HepG2 (cell line): ENCODE measurements at regions not wholly inside any gene's neighbourhood (a gene's known extent, or its start where the extent isn't known, plus 50 kb on each side); places are given as distances from the start of the nearest gene placed in this dataset.
A peak's percentile ranks its signal among the peaks of the same experiment; 100 is the strongest.

Experiments
- AGO2 ChIP-seq: fragments of 200-400 bp; formaldehyde crosslinking; optimal IDR thresholded peaks from 2 replicates; pipeline ENCODE3; 2017; ENCODE audit warnings: mild to moderate bottlenecking, low read depth, low read length, moderate library complexity
- CBFB ChIP-seq: sonication (generic); formaldehyde crosslinking; IDR thresholded peaks from 2 replicates; pipeline ENCODE4 v1.4.0; 2020; ENCODE audit warnings: missing genetic modification reagents
- EP300 ChIP-seq, 3 experiments: sonication (generic) in 1 of 3; formaldehyde crosslinking in 1 of 3; IDR thresholded peaks; 2 replicates each; pipeline versions ENCODE4 v1.5.1 to v1.6.1; 2011 to 2020; ENCODE audit warnings: low read depth in 2 of 3, low read length in 2 of 3, borderline replicate concordance in 1 of 3, improper control_type of control experiment in 1 of 3, mild to moderate bottlenecking in 1 of 3, missing genetic modification reagents in 1 of 3, moderate library complexity in 1 of 3
- EZH2 ChIP-seq: conservative IDR thresholded peaks from 2 replicates; pipeline ENCODE4 v1.6.1; 2012; ENCODE audit warnings: mild to moderate bottlenecking, low read depth, low read length, moderate library complexity
- HMG20A ChIP-seq: IDR thresholded peaks from 2 replicates; pipeline ENCODE4 v1.6.1; 2016; ENCODE audit warnings: borderline replicate concordance
- KDM3A ChIP-seq: IDR thresholded peaks from 2 replicates; pipeline ENCODE4 v1.6.1; 2018; ENCODE audit warnings: low read depth, missing compliant biosample characterization
- NR2C2 ChIP-seq: sonication (generic); formaldehyde crosslinking; IDR thresholded peaks from 2 replicates; pipeline ENCODE4 v1.4.0; 2020; ENCODE audit warnings: missing genetic modification reagents, mild to moderate bottlenecking, moderate library complexity, borderline replicate concordance
- NR2F6 ChIP-seq, 2 experiments: IDR thresholded peaks; 2 replicates each; pipeline ENCODE4 v1.6.1; 2016; ENCODE audit warnings: antibody characterized with exemption in 1 of 2, mild to moderate bottlenecking in 1 of 2
- PPARG ChIP-seq: conservative IDR thresholded peaks from 2 replicates; pipeline ENCODE4 v1.6.1; 2016; ENCODE audit warnings: missing biosample characterization, missing genetic modification reagents
- SALL2 ChIP-seq: sonication (generic); formaldehyde crosslinking; IDR thresholded peaks from 2 replicates; pipeline ENCODE4 v1.8.1; 2023; ENCODE audit warnings: mild to moderate bottlenecking, missing genetic modification reagents, inconsistent platforms
- ZBTB34 ChIP-seq: sonication (generic); formaldehyde crosslinking; IDR thresholded peaks from 2 replicates; pipeline ENCODE4 v1.8.0; 2022; ENCODE audit warnings: mild to moderate bottlenecking, missing genetic modification reagents
- ZBTB7B ChIP-seq: sonication (generic); formaldehyde crosslinking; IDR thresholded peaks from 2 replicates; pipeline ENCODE4 v1.4.0; 2020; ENCODE audit warnings: missing genetic modification reagents
- ZBTB8A ChIP-seq: sonication (generic); formaldehyde crosslinking; IDR thresholded peaks from 2 replicates; pipeline ENCODE4 v1.4.0; 2020; ENCODE audit warnings: mild to moderate bottlenecking, low read depth, missing genetic modification reagents, borderline replicate concordance
- ZEB1 ChIP-seq: IDR thresholded peaks from 2 replicates; pipeline ENCODE4 v1.6.1; 2012; ENCODE audit warnings: mild to moderate bottlenecking, low read depth, inconsistent platforms; ENCODE audit not compliant: insufficient replicate concordance
- ZIK1 ChIP-seq: sonication (generic); formaldehyde crosslinking; IDR thresholded peaks from 2 replicates; pipeline ENCODE4 v1.5.0; 2020; ENCODE audit warnings: mild to moderate bottlenecking, low read depth, missing genetic modification reagents, borderline replicate concordance
- ZNF3 ChIP-seq: IDR thresholded peaks from 2 replicates; pipeline ENCODE4 v1.7.0; 2017; ENCODE audit warnings: inconsistent platforms
- ZNF367 ChIP-seq: sonication (generic); formaldehyde crosslinking; IDR thresholded peaks from 2 replicates; pipeline ENCODE4 v1.4.0; 2020; ENCODE audit warnings: missing genetic modification reagents, borderline replicate concordance
- ZNF451 ChIP-seq: sonication (generic); formaldehyde crosslinking; IDR thresholded peaks from 2 replicates; pipeline ENCODE4 v1.5.0; 2020; ENCODE audit warnings: mild to moderate bottlenecking, missing genetic modification reagents
- TF ChIP-seq, protein P1 (sequence below): sonication (generic); formaldehyde crosslinking; IDR thresholded peaks from 2 replicates; pipeline ENCODE4 v1.9.0; 2021; ENCODE audit warnings: missing genetic modification reagents, borderline replicate concordance
- TF ChIP-seq, protein P2 (sequence below): sonication (generic); formaldehyde crosslinking; IDR thresholded peaks from 2 replicates; pipeline ENCODE4 v1.4.0; 2020; ENCODE audit warnings: missing genetic modification reagents
- TF ChIP-seq, protein P3 (sequence below): sonication (generic); formaldehyde crosslinking; IDR thresholded peaks from 2 replicates; pipeline ENCODE4 v1.5.0; 2020; ENCODE audit warnings: mild to moderate bottlenecking, missing genetic modification reagents

- TF ChIP-seq ZEB1 (no peak), ZBTB7B (CRISPR knock-in tag) (no peak), KDM3A (CRISPR knock-in tag) (no peak), SALL2 (CRISPR knock-in tag) (no peak), NR2C2 (CRISPR knock-in tag) (no peak), PPARG (no peak), ZIK1 (CRISPR knock-in tag) (no peak), ZBTB34 (CRISPR knock-in tag) (no peak), ZNF451 (no peak), ZNF367 (CRISPR knock-in tag) (no peak), HMG20A (CRISPR knock-in tag) (no peak), ZBTB8A (CRISPR knock-in tag) (no peak), AGO2 (no peak), ZNF3 (no peak), CBFB (CRISPR knock-in tag) (0 out of 2 replicates have a peak, but pooled peaks have one; percentile 44), NR2F6 (IDR thresholded peaks at IDR 0.05) (peak; percentile 32; the same call in 1 of the 2 replicates), NR2F6 (CRISPR knock-in tag; IDR thresholded peaks at IDR 0.05) (no peak), EP300 (IDR thresholded peaks at IDR 0.05; ENCODE audit: low read depth in 2 of 2, low read length in 2 of 2) (peak in 1 of 2 experiments; percentile 32; a peak in 1 of 4 replicates), EP300 (CRISPR knock-in tag; IDR thresholded peaks at IDR 0.05; ENCODE audit: borderline replicate concordance) (no peak), EZH2 (no peak)
- TF ChIP-seq, protein P1, sequence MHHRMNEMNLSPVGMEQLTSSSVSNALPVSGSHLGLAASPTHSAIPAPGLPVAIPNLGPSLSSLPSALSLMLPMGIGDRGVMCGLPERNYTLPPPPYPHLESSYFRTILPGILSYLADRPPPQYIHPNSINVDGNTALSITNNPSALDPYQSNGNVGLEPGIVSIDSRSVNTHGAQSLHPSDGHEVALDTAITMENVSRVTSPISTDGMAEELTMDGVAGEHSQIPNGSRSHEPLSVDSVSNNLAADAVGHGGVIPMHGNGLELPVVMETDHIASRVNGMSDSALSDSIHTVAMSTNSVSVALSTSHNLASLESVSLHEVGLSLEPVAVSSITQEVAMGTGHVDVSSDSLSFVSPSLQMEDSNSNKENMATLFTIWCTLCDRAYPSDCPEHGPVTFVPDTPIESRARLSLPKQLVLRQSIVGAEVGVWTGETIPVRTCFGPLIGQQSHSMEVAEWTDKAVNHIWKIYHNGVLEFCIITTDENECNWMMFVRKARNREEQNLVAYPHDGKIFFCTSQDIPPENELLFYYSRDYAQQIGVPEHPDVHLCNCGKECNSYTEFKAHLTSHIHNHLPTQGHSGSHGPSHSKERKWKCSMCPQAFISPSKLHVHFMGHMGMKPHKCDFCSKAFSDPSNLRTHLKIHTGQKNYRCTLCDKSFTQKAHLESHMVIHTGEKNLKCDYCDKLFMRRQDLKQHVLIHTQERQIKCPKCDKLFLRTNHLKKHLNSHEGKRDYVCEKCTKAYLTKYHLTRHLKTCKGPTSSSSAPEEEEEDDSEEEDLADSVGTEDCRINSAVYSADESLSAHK = no peak
- TF ChIP-seq, protein P2, sequence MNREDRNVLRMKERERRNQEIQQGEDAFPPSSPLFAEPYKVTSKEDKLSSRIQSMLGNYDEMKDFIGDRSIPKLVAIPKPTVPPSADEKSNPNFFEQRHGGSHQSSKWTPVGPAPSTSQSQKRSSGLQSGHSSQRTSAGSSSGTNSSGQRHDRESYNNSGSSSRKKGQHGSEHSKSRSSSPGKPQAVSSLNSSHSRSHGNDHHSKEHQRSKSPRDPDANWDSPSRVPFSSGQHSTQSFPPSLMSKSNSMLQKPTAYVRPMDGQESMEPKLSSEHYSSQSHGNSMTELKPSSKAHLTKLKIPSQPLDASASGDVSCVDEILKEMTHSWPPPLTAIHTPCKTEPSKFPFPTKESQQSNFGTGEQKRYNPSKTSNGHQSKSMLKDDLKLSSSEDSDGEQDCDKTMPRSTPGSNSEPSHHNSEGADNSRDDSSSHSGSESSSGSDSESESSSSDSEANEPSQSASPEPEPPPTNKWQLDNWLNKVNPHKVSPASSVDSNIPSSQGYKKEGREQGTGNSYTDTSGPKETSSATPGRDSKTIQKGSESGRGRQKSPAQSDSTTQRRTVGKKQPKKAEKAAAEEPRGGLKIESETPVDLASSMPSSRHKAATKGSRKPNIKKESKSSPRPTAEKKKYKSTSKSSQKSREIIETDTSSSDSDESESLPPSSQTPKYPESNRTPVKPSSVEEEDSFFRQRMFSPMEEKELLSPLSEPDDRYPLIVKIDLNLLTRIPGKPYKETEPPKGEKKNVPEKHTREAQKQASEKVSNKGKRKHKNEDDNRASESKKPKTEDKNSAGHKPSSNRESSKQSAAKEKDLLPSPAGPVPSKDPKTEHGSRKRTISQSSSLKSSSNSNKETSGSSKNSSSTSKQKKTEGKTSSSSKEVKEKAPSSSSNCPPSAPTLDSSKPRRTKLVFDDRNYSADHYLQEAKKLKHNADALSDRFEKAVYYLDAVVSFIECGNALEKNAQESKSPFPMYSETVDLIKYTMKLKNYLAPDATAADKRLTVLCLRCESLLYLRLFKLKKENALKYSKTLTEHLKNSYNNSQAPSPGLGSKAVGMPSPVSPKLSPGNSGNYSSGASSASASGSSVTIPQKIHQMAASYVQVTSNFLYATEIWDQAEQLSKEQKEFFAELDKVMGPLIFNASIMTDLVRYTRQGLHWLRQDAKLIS = no peak
- TF ChIP-seq, protein P3, sequence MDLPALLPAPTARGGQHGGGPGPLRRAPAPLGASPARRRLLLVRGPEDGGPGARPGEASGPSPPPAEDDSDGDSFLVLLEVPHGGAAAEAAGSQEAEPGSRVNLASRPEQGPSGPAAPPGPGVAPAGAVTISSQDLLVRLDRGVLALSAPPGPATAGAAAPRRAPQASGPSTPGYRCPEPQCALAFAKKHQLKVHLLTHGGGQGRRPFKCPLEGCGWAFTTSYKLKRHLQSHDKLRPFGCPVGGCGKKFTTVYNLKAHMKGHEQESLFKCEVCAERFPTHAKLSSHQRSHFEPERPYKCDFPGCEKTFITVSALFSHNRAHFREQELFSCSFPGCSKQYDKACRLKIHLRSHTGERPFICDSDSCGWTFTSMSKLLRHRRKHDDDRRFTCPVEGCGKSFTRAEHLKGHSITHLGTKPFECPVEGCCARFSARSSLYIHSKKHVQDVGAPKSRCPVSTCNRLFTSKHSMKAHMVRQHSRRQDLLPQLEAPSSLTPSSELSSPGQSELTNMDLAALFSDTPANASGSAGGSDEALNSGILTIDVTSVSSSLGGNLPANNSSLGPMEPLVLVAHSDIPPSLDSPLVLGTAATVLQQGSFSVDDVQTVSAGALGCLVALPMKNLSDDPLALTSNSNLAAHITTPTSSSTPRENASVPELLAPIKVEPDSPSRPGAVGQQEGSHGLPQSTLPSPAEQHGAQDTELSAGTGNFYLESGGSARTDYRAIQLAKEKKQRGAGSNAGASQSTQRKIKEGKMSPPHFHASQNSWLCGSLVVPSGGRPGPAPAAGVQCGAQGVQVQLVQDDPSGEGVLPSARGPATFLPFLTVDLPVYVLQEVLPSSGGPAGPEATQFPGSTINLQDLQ (CRISPR knock-in tag) = no peak
Observed at GRCh38 chr16:80462917-80463316, 77.9 kb upstream of the DYNLRB2 start (continued).
